ENCODE measurements at regions not wholly inside any gene's neighbourhood (a gene's known extent, or its start where the extent isn't known, plus 50 kb on each side); places are given as distances from the start of the nearest gene placed in this dataset.

DNA sequence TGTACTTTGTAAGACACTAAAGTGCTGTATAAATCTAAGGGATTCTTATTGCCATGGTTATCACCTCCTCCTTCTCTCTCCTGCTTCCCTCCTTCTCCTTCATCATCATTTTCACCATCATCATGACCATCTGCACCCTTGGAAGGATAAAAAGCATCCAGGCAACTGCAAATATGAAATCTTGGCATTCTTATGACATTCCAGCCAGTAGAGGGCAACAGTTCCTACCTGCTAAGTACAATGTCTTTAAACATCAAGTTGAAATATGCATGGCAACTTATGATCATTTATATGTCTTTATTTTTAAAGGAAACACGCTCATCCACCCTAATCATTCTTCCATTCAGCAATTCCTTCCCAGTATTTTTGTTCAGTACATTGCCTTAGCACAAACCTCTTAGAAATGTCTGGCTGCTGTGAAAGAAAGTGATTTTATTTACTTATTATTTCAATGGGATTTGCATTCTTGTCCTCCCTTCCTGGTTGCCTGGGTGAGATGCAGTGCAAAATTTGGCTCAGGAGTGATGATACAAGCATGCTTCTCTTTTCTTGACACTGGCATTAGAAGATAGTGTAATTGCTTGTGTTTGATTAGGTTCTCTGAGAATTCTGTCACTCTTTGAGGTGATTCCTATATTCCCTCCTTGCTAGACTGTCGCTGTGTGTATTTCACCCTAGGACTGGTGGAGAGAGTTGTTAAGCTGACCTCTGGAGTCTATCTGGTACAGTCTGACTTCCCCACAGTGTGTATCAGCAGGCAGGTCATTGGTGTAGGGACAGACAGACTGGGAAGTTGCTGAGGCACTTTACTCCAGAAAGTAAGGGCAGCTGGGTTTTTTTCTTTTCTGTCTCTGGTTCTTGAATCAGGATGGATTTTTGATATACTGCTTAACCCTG, 188.5 kb upstream of the BMPER start:
- TF ChIP-seq, protein P1, sequence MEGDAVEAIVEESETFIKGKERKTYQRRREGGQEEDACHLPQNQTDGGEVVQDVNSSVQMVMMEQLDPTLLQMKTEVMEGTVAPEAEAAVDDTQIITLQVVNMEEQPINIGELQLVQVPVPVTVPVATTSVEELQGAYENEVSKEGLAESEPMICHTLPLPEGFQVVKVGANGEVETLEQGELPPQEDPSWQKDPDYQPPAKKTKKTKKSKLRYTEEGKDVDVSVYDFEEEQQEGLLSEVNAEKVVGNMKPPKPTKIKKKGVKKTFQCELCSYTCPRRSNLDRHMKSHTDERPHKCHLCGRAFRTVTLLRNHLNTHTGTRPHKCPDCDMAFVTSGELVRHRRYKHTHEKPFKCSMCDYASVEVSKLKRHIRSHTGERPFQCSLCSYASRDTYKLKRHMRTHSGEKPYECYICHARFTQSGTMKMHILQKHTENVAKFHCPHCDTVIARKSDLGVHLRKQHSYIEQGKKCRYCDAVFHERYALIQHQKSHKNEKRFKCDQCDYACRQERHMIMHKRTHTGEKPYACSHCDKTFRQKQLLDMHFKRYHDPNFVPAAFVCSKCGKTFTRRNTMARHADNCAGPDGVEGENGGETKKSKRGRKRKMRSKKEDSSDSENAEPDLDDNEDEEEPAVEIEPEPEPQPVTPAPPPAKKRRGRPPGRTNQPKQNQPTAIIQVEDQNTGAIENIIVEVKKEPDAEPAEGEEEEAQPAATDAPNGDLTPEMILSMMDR (conservative IDR thresholded peaks at IDR 0.05; ENCODE audit: control insufficient read depth, insufficient read depth, low read depth, low read length) = peak; percentile 76

GRCh38 chr7:33719059-33719581, 186.2 kb upstream of the BMPER start:
- TF ChIP-seq, protein P1 (conservative IDR thresholded peaks at IDR 0.05; ENCODE audit: control insufficient read depth, insufficient read depth, low read depth, low read length) = no peak
- peak; percentile 72 for DNase-seq (ENCODE audit: low read depth)

More for the DNA sequence above, 188.5 kb upstream of the BMPER start:
- H3K4me3 ChIP-seq (ENCODE audit: control insufficient read depth, low read depth, low read length) = no peak overlapping the region
- peak; percentile 73 for DNase-seq (ENCODE audit: low read depth)

GRCh38 chr7:33720139-33720538, 185.2 kb upstream of the BMPER start:
- DNase-seq (ENCODE audit: low read depth) = no peak
- TF ChIP-seq, protein P1 (conservative IDR thresholded peaks at IDR 0.05; ENCODE audit: control insufficient read depth, insufficient read depth, low read depth, low read length) = no peak
- no peak overlapping the region for H3K4me3 ChIP-seq (ENCODE audit: control insufficient read depth, low read depth, low read length)

More at GRCh38 chr7:33719059-33719581, 186.2 kb upstream of the BMPER start:
- no peak overlapping the region for H3K4me3 ChIP-seq (ENCODE audit: control insufficient read depth, low read depth, low read length)

DNA sequence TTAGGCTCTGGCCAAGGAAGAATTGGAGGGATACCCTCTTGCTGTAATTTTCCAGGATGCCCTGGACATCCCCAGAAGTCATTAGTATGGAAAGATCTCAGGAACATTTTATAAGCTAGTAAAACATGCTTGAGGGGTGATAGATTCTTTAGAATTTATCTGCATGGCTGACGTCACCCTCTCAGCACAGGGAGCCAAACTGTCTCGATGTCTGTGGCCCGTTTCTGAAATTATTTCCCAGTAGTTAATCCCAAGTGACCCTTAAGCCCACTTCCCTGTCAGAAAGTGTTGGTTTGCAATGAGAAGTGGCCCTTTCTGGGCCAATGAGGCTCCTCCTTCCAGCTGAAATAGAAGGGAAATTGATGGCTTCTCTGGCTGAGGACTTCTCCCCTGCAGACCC, 184.5 kb upstream of the BMPER start:
- no peak overlapping the region for H3K4me3 ChIP-seq (ENCODE audit: control insufficient read depth, low read depth, low read length)
- DNase-seq (ENCODE audit: low read depth) = no peak
- TF ChIP-seq, protein P1 (conservative IDR thresholded peaks at IDR 0.05; ENCODE audit: control insufficient read depth, insufficient read depth, low read depth, low read length) = no peak

GRCh38 chr7:33721895-33722294, 183.4 kb upstream of the BMPER start:
- no peak for DNase-seq (ENCODE audit: low read depth)
- TF ChIP-seq, protein P1 (conservative IDR thresholded peaks at IDR 0.05; ENCODE audit: control insufficient read depth, insufficient read depth, low read depth, low read length) = no peak
- no peak overlapping the region for H3K4me3 ChIP-seq (ENCODE audit: control insufficient read depth, low read depth, low read length)

DNA sequence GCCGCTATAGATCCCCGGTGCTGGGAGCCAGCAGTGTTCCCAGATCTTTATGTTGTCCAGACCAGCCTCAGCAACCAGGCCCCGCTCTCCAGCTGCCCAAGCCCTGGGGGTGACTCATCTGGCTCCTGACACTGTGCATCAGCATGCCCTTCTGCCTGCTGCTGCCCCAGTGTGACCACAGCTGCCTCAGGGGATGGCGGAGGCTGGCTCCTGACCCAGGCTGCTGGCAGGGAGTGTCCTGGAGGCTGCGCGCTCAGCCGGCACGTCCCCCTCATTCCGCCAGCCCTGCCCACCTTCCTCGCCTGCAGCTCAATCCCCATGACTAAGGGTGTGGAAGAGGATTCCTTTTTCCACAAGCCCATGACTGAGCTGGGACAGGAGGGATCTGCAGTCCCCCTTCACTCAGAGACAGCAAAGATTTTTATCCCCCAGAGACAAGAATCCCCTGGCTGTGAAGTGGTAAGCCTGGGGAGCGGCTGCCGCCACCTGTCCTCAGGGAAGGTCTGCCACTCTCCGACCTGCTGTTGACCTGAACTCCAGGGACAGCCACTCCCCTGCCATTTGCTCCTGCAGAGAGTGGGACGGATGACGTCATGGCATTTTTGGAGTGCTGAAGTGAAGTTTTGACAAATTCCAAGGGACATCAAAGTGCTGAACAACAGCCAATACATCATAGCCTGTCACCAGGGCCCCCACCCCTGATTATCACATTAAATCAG, 182.8 kb upstream of the BMPER start:
- H3K4me3 ChIP-seq (ENCODE audit: control insufficient read depth, low read depth, low read length) = no peak overlapping the region
- peak; percentile 78 for DNase-seq (ENCODE audit: low read depth)
- TF ChIP-seq, protein P1 (conservative IDR thresholded peaks at IDR 0.05; ENCODE audit: control insufficient read depth, insufficient read depth, low read depth, low read length) = no peak
